ENCODE measurements at regions not wholly inside any gene's neighbourhood (a gene's known extent, or its start where the extent isn't known, plus 50 kb on each side); places are given as distances from the start of the nearest gene placed in this dataset.

GRCh38 chr9:7665874-7666273 is 133.7 kb downstream of the DMAC1 start:
- Histone ChIP-seq H3K4me3 (replicated peaks in 1 of 3; ENCODE audit: insufficient read depth in 1 of 3, low read depth in 2 of 3, low read length in 3 of 3) (no peak overlapping the region), H3K4me1 (ENCODE audit: insufficient read depth, low read length) (no peaks in the 10 kb centered on the region), H4K20me1 (ENCODE audit: insufficient read depth, low read length) (no peaks in the 10 kb centered on the region), H3K9ac (ENCODE audit: insufficient read depth, low read depth, low read length) (no peak overlapping the region), H2AFZ (ENCODE audit: low read length) (no peak overlapping the region), H3K4me2 (ENCODE audit: low read depth, low read length) (no peak overlapping the region), H3K36me3 (replicated peaks in 1 of 2; ENCODE audit: control insufficient read depth in 1 of 2, insufficient read depth in 2 of 2, low read length in 2 of 2) (no peaks in the 10 kb centered on the region), H3K9me3 (ENCODE audit: low read length) (no peaks in the 10 kb centered on the region), H3K79me2 (ENCODE audit: insufficient read depth, low read length) (no peaks in the 10 kb centered on the region), H3K27ac (ENCODE audit: extremely low read length, insufficient read depth, low read length) (no peak overlapping the region), H3K27me3 (ENCODE audit: control insufficient read depth in 1 of 2, insufficient read depth in 2 of 2, low read length in 2 of 2) (no peaks in the 10 kb centered on the region)
- ChIA-PET POLR2A (no interaction called here), CTCF (ENCODE audit: low intra/inter-chr PET ratio, low total read pairs) (no interaction called here)
- in situ Hi-C loops (cut with HindIII; ENCODE audit: extremely low pct_ligation_motif_present, low pct_unique_long_range_greater_than_20kb): no loop called here
- FAIRE-seq (no peak), ATAC-seq (no peak), DNase-seq (ENCODE audit: low spot score) (no peak)
- no TSS peak for BruUV-seq (replicated peaks)
- intact Hi-C loops (cut with micrococcal nuclease; ENCODE audit: unreplicated experiment): no loop called here
- 36% methylated on average over 3 of the region's 3 CpGs for WGBS (ENCODE audit: low lambda C conversion rate)
- TF ChIP-seq ZFP1 (CRISPR knock-in tag; IDR thresholded peaks at IDR 0.05) (no peak), MLX (CRISPR knock-in tag; IDR thresholded peaks at IDR 0.05) (no peak), ZNF768 (CRISPR knock-in tag; IDR thresholded peaks at IDR 0.05) (no peak), RELA (CRISPR knock-in tag; IDR thresholded peaks at IDR 0.05) (no peak)

GRCh38 chr9:7659766-7660165 is 139.8 kb downstream of the DMAC1 start:
- WGBS (ENCODE audit: low lambda C conversion rate): 4% methylated on average over 4 of the region's 4 CpGs
- Histone ChIP-seq H3K4me3 (replicated peaks in 1 of 3; ENCODE audit: insufficient read depth in 1 of 3, low read depth in 2 of 3, low read length in 3 of 3) (no peak overlapping the region), H3K27me3 (ENCODE audit: control insufficient read depth in 1 of 2, insufficient read depth in 2 of 2, low read length in 2 of 2) (no peaks in the 10 kb centered on the region), H2AFZ (ENCODE audit: low read length) (no peak overlapping the region), H3K4me1 (ENCODE audit: insufficient read depth, low read length) (no peaks in the 10 kb centered on the region), H3K9ac (ENCODE audit: insufficient read depth, low read depth, low read length) (no peak overlapping the region), H3K79me2 (ENCODE audit: insufficient read depth, low read length) (no peaks in the 10 kb centered on the region), H3K4me2 (ENCODE audit: low read depth, low read length) (no peak overlapping the region), H3K9me3 (ENCODE audit: low read length) (no peaks in the 10 kb centered on the region), H3K27ac (ENCODE audit: extremely low read length, insufficient read depth, low read length) (no peak overlapping the region), H3K36me3 (replicated peaks in 1 of 2; ENCODE audit: control insufficient read depth in 1 of 2, insufficient read depth in 2 of 2, low read length in 2 of 2) (no peaks in the 10 kb centered on the region), H4K20me1 (ENCODE audit: insufficient read depth, low read length) (no peaks in the 10 kb centered on the region)
- no peak for TF ChIP-seq TP53 (CRISPR knock-in tag; conservative IDR thresholded peaks at IDR 0.05)
- no peak for TF ChIP-seq ZEB1 (IDR thresholded peaks at IDR 0.05; ENCODE audit: insufficient replicate concordance, low read depth)
- TF ChIP-seq MAFF (IDR thresholded peaks at IDR 0.05; ENCODE audit: low read depth, low read length): peak; percentile 73
- TF ChIP-seq MAFK (conservative IDR thresholded peaks at IDR 0.05 in 1 of 2, IDR thresholded peaks at IDR 0.05 in 1 of 2; ENCODE audit: low read length in 2 of 2): peak; percentile 73 to 82
- TF ChIP-seq ATF3 (CRISPR knock-in tag; IDR thresholded peaks at IDR 0.05): no peak
- ChIA-PET CTCF (ENCODE audit: low intra/inter-chr PET ratio, low total read pairs) (no interaction called here), POLR2A (no interaction called here)
- BruUV-seq (replicated peaks): no TSS peak
- intact Hi-C loops (cut with micrococcal nuclease; ENCODE audit: unreplicated experiment) (loop anchor here (5.0 kb wide), 2 partner anchors 257 to 387 kb away; no protein-coding TSS in a partner anchor), in situ Hi-C loops (cut with HindIII; ENCODE audit: extremely low pct_ligation_motif_present, low pct_unique_long_range_greater_than_20kb) (no loop called here)
- ATAC-seq (no peak), FAIRE-seq (no peak), DNase-seq (ENCODE audit: low spot score) (no peak)

All from HepG2 (cell line).